Choroid plexus epithelial cell (primary cell): ENCODE measurements at regions not wholly inside any gene's neighbourhood (a gene's known extent, or its start where the extent isn't known, plus 50 kb on each side); places are given as distances from the start of the nearest gene placed in this dataset.
A peak's percentile ranks its signal among the peaks of the same experiment; 100 is the strongest.

Source experiments
- DNase-seq: peaks from one replicate; pipeline ENCODE4 v3.0.0-alpha.2; 2010; ENCODE audit warnings: low read depth
- H3K4me3 ChIP-seq: 2 replicates; pipeline ENCODE4 v1.5.1; 2011; ENCODE audit warnings: low read depth, mild to moderate bottlenecking, control low read depth, low read length, moderate library complexity
- CTCF ChIP-seq: conservative IDR thresholded peaks from 2 replicates; pipeline ENCODE4 v1.5.1; 2011; ENCODE audit warnings: low read depth, mild to moderate bottlenecking, control low read depth, inconsistent platforms, low read length, moderate library complexity

DNA sequence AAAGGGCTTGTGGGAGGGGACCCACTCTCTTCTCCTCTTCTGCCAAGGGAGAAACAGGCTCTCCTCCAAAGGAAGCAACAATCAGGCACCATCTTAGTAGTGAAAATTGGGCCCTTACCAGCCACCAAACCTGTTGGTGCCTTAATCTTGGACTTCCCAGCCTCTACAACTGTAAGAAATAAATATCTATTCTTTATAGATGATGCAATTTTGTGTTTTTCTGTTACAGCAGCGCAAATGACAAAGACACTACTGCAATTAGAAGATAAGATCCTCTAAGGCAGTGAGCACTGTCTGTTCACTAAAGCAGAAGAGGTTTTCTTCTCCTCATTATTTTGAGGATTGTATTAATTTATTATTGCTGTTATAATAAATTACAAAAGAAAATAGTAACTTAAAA is 691.4 kb upstream of the CCDC179 start:
- no peak overlapping the region for H3K4me3 ChIP-seq
- no peak for DNase-seq
- no peak for TF ChIP-seq CTCF

DNA sequence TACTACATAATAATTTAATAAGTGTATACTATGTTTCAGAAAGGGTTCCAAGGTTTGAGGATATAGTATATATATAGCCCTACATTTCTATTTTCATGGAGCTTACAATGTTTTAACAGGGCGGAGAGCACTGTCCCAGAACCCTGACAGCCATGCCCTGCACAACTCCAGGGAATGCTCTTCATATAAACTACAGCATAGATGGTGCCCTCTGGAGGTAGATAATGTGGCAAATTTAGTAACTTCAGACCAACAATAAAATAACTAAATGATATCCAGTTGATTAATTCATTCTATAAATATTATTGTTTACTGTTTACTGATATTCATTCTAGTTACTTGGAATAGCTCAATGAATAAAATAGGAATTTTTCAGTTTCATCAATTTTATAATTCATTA is 693.7 kb upstream of the CCDC179 start:
- peak; percentile 6 for DNase-seq
- peak; percentile 25 for TF ChIP-seq CTCF
- no peak overlapping the region for H3K4me3 ChIP-seq

DNA sequence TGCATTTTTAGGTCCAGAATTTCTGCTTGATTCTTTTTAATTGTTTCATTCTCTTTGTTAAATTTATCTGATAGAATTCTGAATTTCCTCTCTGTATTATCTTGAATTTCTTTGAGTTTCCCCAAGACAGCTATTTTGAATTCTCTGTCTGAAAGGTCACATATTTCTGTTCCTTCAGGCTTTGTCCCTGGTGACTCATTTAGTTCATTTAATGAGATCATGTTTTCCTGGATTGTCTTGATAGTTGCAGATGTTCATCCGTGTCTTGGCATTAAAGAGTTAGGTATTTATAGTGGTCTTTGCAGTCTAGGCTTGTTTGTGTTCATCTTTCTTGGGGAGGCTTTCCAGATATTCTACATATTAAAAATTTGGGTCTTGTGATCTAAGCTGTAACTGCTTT is 694.8 kb upstream of the CCDC179 start:
- peak; percentile 82 for DNase-seq
- H3K4me3 ChIP-seq = no peak overlapping the region
- TF ChIP-seq CTCF = no peak

DNA sequence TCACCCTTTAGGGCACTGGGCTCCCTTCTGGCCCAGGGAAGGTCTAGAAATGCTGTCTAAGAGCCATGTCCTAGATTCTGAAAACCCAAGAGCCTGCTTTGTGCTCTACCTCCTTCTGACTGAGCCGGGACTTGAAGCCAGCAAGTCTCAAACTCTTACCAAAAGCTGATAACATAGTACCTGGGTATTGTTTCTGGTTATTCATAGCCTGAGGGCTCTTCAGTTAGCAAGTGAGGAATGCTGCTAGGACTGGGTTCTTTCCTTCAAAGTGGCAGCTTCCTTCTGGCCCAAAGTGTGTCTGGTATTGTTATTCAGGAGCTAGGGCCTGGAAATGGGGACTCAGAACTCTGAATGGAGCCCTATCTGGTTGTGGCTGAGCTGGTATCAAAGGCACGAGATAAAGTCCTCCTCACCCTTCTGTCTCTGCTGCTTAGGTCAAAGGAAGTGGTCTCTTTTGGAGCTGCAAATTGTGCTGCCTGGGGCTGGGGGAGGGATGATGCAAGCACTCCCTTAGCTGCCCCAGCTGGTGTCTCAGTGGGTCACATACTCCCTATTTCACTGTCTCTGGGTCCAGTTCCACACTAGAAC is 696.0 kb upstream of the CCDC179 start:
- TF ChIP-seq CTCF = no peak
- DNase-seq = no peak
- no peak overlapping the region for H3K4me3 ChIP-seq

GRCh38 chr11:23563591-23563990 is 703.3 kb upstream of the CCDC179 start:
- no peak for TF ChIP-seq CTCF
- DNase-seq = peak; percentile 4

GRCh38 chr11:23564370-23564769 is 704.1 kb upstream of the CCDC179 start:
- no peak for TF ChIP-seq CTCF
- DNase-seq = no peak
- no peak overlapping the region for H3K4me3 ChIP-seq

More at GRCh38 chr11:23563591-23563990, 703.3 kb upstream of the CCDC179 start:
- H3K4me3 ChIP-seq = no peak overlapping the region

GRCh38 chr11:23569134-23569533 is 708.9 kb upstream of the CCDC179 start:
- no peak overlapping the region for H3K4me3 ChIP-seq
- no peak for DNase-seq
- TF ChIP-seq CTCF = no peak
